ENCODE measurements at regions not wholly inside any gene's neighbourhood (a gene's known extent, or its start where the extent isn't known, plus 50 kb on each side); places are given as distances from the start of the nearest gene placed in this dataset.

- no peak for DNase-seq
These were observed 50.0 kb upstream of the RNU6ATAC start for GRCh38 chr9:134214386-134214765.

GRCh38 chr9:134214766-134215419, 50.5 kb upstream of the RNU6ATAC start:
- DNase-seq, result no peak

- no peak for DNase-seq
These were observed 51.0 kb upstream of the RNU6ATAC start for GRCh38 chr9:134215420-134215698.

GRCh38 chr9:134215699-134216448, 51.5 kb upstream of the RNU6ATAC start:
- no peak for DNase-seq

GRCh38 chr9:134216449-134216951, 52.1 kb upstream of the RNU6ATAC start:
- no peak for DNase-seq

- DNase-seq, result no peak
These were observed 52.6 kb upstream of the RNU6ATAC start for GRCh38 chr9:134216961-134217360.

GRCh38 chr9:134217431-134218210, 53.3 kb upstream of the RNU6ATAC start:
- no peak for DNase-seq

- no peak for DNase-seq
These were observed 53.9 kb upstream of the RNU6ATAC start for GRCh38 chr9:134218230-134218629.

GRCh38 chr9:134219646-134220060, 55.3 kb upstream of the RNU6ATAC start:
- no peak for DNase-seq

- DNase-seq, result no peak
These were observed 55.9 kb upstream of the RNU6ATAC start for GRCh38 chr9:134220311-134220710.

- DNase-seq, result no peak
These were observed 57.1 kb upstream of the RNU6ATAC start for GRCh38 chr9:134221273-134222017.

- no peak for DNase-seq
These were observed 57.7 kb upstream of the RNU6ATAC start for GRCh38 chr9:134222018-134222573.

GRCh38 chr9:134223091-134223490, 58.7 kb upstream of the RNU6ATAC start:
- DNase-seq, result no peak

- no peak for DNase-seq
These were observed 59.3 kb upstream of the RNU6ATAC start for GRCh38 chr9:134223591-134224122.

GRCh38 chr9:134224127-134224526, 59.8 kb upstream of the RNU6ATAC start:
- DNase-seq, result no peak

GRCh38 chr9:134224567-134225093, 60.3 kb upstream of the RNU6ATAC start:
- no peak for DNase-seq

- DNase-seq, result no peak
These were observed 60.8 kb upstream of the RNU6ATAC start for GRCh38 chr9:134225186-134225585.

GRCh38 chr9:134225816-134226215, 61.5 kb upstream of the RNU6ATAC start:
- DNase-seq, result no peak

- no peak for DNase-seq
These were observed 62.0 kb upstream of the RNU6ATAC start for GRCh38 chr9:134226221-134226930.

GRCh38 chr9:134227451-134228411, 63.4 kb upstream of the RNU6ATAC start:
- DNase-seq, result no peak

Measured in NCI-H524 treated with DMSO at 0.1 percent for 48 hours (cell line).